GM18951 (cell line): ENCODE measurements at regions not wholly inside any gene's neighbourhood (a gene's known extent, or its start where the extent isn't known, plus 50 kb on each side); places are given as distances from the start of the nearest gene placed in this dataset.
"Not testable (repeated sequence)": the region's sequence is repeated elsewhere in the genome, so short reads cannot be mapped to it uniquely, and the experiment has no call there.

Experiments used
- POLR2A ChIP-seq: IDR thresholded peaks from 4 replicates; pipeline ENCODE4 v1.6.1; 2011; ENCODE audit warnings: mild to moderate bottlenecking; ENCODE audit not compliant: insufficient read length, insufficient read depth; ENCODE audit errors: extremely low read depth
- in situ Hi-C: fragments of 300-500 bp; cut with MboI; formaldehyde crosslinking; loops from one replicate; pipeline ENCODE4 v1.12.0; 2022; ENCODE audit warnings: low sequenced_read_pairs, mixed read lengths, inconsistent platforms; ENCODE audit not compliant: unreplicated experiment

GRCh38 chr21:35506352-35506751 is 457.2 kb upstream of the RUNX1 start:
- in situ Hi-C loops, result no loop called here
- TF ChIP-seq POLR2A, result no peak

- in situ Hi-C loops, result no loop called here
Measured at GRCh38 chr21:35504951-35505466, 455.9 kb upstream of the RUNX1 start.

GRCh38 chr21:35504277-35504676 is 455.2 kb upstream of the RUNX1 start:
- no peak for TF ChIP-seq POLR2A
- in situ Hi-C loops, result no loop called here

More at GRCh38 chr21:35504951-35505466, 455.9 kb upstream of the RUNX1 start:
- TF ChIP-seq POLR2A, result no peak

GRCh38 chr21:35503671-35504070 is 454.6 kb upstream of the RUNX1 start:
- no peak for TF ChIP-seq POLR2A
- in situ Hi-C loops, result no loop called here

GRCh38 chr21:35502821-35503220 is 453.7 kb upstream of the RUNX1 start:
- TF ChIP-seq POLR2A, result no peak
- in situ Hi-C loops, result no loop called here

GRCh38 chr21:35497522-35497921 is 448.4 kb upstream of the RUNX1 start:
- in situ Hi-C loops, result not testable (repeated sequence)

- no peak for TF ChIP-seq POLR2A
Measured at GRCh38 chr21:35491920-35492678, 443.0 kb upstream of the RUNX1 start.

GRCh38 chr21:35491114-35491513 is 442.0 kb upstream of the RUNX1 start:
- no peak for TF ChIP-seq POLR2A
- in situ Hi-C loops, result no loop called here

More at GRCh38 chr21:35491920-35492678, 443.0 kb upstream of the RUNX1 start:
- in situ Hi-C loops, result no loop called here

- in situ Hi-C loops, result no loop called here
Measured at GRCh38 chr21:35489389-35489980, 440.4 kb upstream of the RUNX1 start.

GRCh38 chr21:35488946-35489345 is 439.8 kb upstream of the RUNX1 start:
- in situ Hi-C loops, result no loop called here
- TF ChIP-seq POLR2A, result no peak

More at GRCh38 chr21:35489389-35489980, 440.4 kb upstream of the RUNX1 start:
- no peak for TF ChIP-seq POLR2A

- in situ Hi-C loops, result no loop called here
- no peak for TF ChIP-seq POLR2A
Measured at GRCh38 chr21:35485364-35485763, 436.3 kb upstream of the RUNX1 start.

GRCh38 chr21:35484851-35485250 is 435.7 kb upstream of the RUNX1 start:
- no peak for TF ChIP-seq POLR2A
- in situ Hi-C loops, result no loop called here

- TF ChIP-seq POLR2A, result no peak
- in situ Hi-C loops, result no loop called here
Measured at GRCh38 chr21:35484032-35484431, 434.9 kb upstream of the RUNX1 start.
